ENCODE measurements at regions not wholly inside any gene's neighbourhood (a gene's known extent, or its start where the extent isn't known, plus 50 kb on each side); places are given as distances from the start of the nearest gene placed in this dataset.
"Not testable (repeated sequence)": the region's sequence is repeated elsewhere in the genome, so short reads cannot be mapped to it uniquely, and the experiment has no call there.

- H3K27ac Mint-ChIP-seq; H3K27ac ChIP-seq (ENCODE audit: low read length); H3K4me1 Mint-ChIP-seq; H3K9me3 ChIP-seq; ATAC-seq (replicated peaks in 1 of 4); H3K36me3 ChIP-seq (ENCODE audit: control insufficient read depth in 2 of 2, extremely low read depth in 1 of 2, insufficient read depth in 1 of 2, low read length in 1 of 2); H3K27me3 ChIP-seq (replicated peaks in 1 of 2; ENCODE audit: control insufficient read depth in 2 of 2, extremely low read depth in 1 of 2, insufficient read depth in 2 of 2, low read length in 1 of 2); H3K4me1 ChIP-seq (ENCODE audit: control insufficient read depth in 1 of 2, extremely low read depth in 1 of 2, insufficient read depth in 2 of 2, low read length in 2 of 2); H3K4me3 ChIP-seq (ENCODE audit: control insufficient read depth in 1 of 2, extremely low read depth in 1 of 2, low read length in 1 of 2); H3K36me3 Mint-ChIP-seq; DNase-seq; H3K4me3 Mint-ChIP-seq; H3K27me3 Mint-ChIP-seq; CTCF ChIA-PET; POLR2A ChIA-PET: not testable (repeated sequence)
- peaks cover 30 to 41% (median 33%) of the 10 kb centered on the region in 3 donors for H3K9me3 Mint-ChIP-seq
- WGBS (ENCODE audit: insufficient coverage): 86% methylated on average over 16 of the region's 18 CpGs
Observed at GRCh38 chr9:65423691-65424436, 138.9 kb upstream of the FOXD4L5 start.

GRCh38 chr9:65422966-65423690, 138.1 kb upstream of the FOXD4L5 start:
- H3K27me3 Mint-ChIP-seq; H3K9me3 ChIP-seq; POLR2A ChIA-PET; DNase-seq; H3K27me3 ChIP-seq (replicated peaks in 1 of 2; ENCODE audit: control insufficient read depth in 2 of 2, extremely low read depth in 1 of 2, insufficient read depth in 2 of 2, low read length in 1 of 2); H3K4me3 Mint-ChIP-seq; H3K36me3 ChIP-seq (ENCODE audit: control insufficient read depth in 2 of 2, extremely low read depth in 1 of 2, insufficient read depth in 1 of 2, low read length in 1 of 2); CTCF ChIA-PET; H3K36me3 Mint-ChIP-seq; H3K27ac Mint-ChIP-seq; ATAC-seq (replicated peaks in 1 of 4); H3K4me1 Mint-ChIP-seq; H3K27ac ChIP-seq (ENCODE audit: low read length); H3K4me1 ChIP-seq (ENCODE audit: control insufficient read depth in 1 of 2, extremely low read depth in 1 of 2, insufficient read depth in 2 of 2, low read length in 2 of 2); H3K4me3 ChIP-seq (ENCODE audit: control insufficient read depth in 1 of 2, extremely low read depth in 1 of 2, low read length in 1 of 2): not testable (repeated sequence)
- H3K9me3 Mint-ChIP-seq: peaks cover 30 to 44% (median 35%) of the 10 kb centered on the region in 3 donors
- 85% methylated on average over 5 of the region's 13 CpGs for whole genome bisulfite sequencing (ENCODE audit: insufficient coverage)

GRCh38 chr9:65421486-65421885, 136.5 kb upstream of the FOXD4L5 start:
- CTCF ChIA-PET; H3K4me3 Mint-ChIP-seq; DNase-seq; H3K9me3 ChIP-seq; H3K36me3 ChIP-seq (ENCODE audit: control insufficient read depth in 2 of 2, extremely low read depth in 1 of 2, insufficient read depth in 1 of 2, low read length in 1 of 2); H3K4me3 ChIP-seq (ENCODE audit: control insufficient read depth in 1 of 2, extremely low read depth in 1 of 2, low read length in 1 of 2); H3K4me1 ChIP-seq (ENCODE audit: control insufficient read depth in 1 of 2, extremely low read depth in 1 of 2, insufficient read depth in 2 of 2, low read length in 2 of 2); H3K27me3 ChIP-seq (replicated peaks in 1 of 2; ENCODE audit: control insufficient read depth in 2 of 2, extremely low read depth in 1 of 2, insufficient read depth in 2 of 2, low read length in 1 of 2); H3K36me3 Mint-ChIP-seq; ATAC-seq (replicated peaks in 1 of 4); H3K27ac ChIP-seq (ENCODE audit: low read length); H3K27me3 Mint-ChIP-seq; H3K4me1 Mint-ChIP-seq; POLR2A ChIA-PET; H3K27ac Mint-ChIP-seq: not testable (repeated sequence)
- peaks cover 30 to 48% (median 35%) of the 10 kb centered on the region in 3 donors for H3K9me3 Mint-ChIP-seq
- WGBS (ENCODE audit: insufficient coverage): 74% methylated on average over 2 of the region's 2 CpGs

GRCh38 chr9:65420771-65421170, 135.8 kb upstream of the FOXD4L5 start:
- 79% methylated on average over 2 of the region's 5 CpGs for WGBS (ENCODE audit: insufficient coverage)
- peaks cover 31 to 44% (median 35%) of the 10 kb centered on the region in 3 donors for H3K9me3 Mint-ChIP-seq
- no peaks in the 10 kb centered on the region for H3K36me3 Mint-ChIP-seq
- no peak for DNase-seq
- peaks cover 0 to 6% (median 0%) of the 10 kb centered on the region in 3 donors for H3K4me1 Mint-ChIP-seq
- Histone ChIP-seq H3K4me3 (ENCODE audit: control insufficient read depth in 1 of 2, extremely low read depth in 1 of 2, low read length in 1 of 2) (no peak overlapping the region), H3K27me3 (replicated peaks in 1 of 2; ENCODE audit: control insufficient read depth in 2 of 2, extremely low read depth in 1 of 2, insufficient read depth in 2 of 2, low read length in 1 of 2) (no peaks in the 10 kb centered on the region), H3K9me3 (no peaks in the 10 kb centered on the region), H3K36me3 (ENCODE audit: control insufficient read depth in 2 of 2, extremely low read depth in 1 of 2, insufficient read depth in 1 of 2, low read length in 1 of 2) (no peaks in the 10 kb centered on the region), H3K27ac (ENCODE audit: low read length) (no peak overlapping the region), H3K4me1 (ENCODE audit: control insufficient read depth in 1 of 2, extremely low read depth in 1 of 2, insufficient read depth in 2 of 2, low read length in 2 of 2) (no peaks in the 10 kb centered on the region)
- no peak for ATAC-seq (replicated peaks in 1 of 4)
- POLR2A ChIA-PET: no interaction called here
- CTCF ChIA-PET: no interaction called here
- H3K4me3 Mint-ChIP-seq: no peak overlapping the region
- H3K27ac Mint-ChIP-seq: no peak overlapping the region
- H3K27me3 Mint-ChIP-seq: no peaks in the 10 kb centered on the region

- H3K27ac ChIP-seq (ENCODE audit: low read length); H3K36me3 Mint-ChIP-seq; H3K4me1 Mint-ChIP-seq; CTCF ChIA-PET; H3K4me3 Mint-ChIP-seq; POLR2A ChIA-PET; H3K27me3 ChIP-seq (replicated peaks in 1 of 2; ENCODE audit: control insufficient read depth in 2 of 2, extremely low read depth in 1 of 2, insufficient read depth in 2 of 2, low read length in 1 of 2); ATAC-seq (replicated peaks in 1 of 4); H3K4me1 ChIP-seq (ENCODE audit: control insufficient read depth in 1 of 2, extremely low read depth in 1 of 2, insufficient read depth in 2 of 2, low read length in 2 of 2); H3K27ac Mint-ChIP-seq; H3K27me3 Mint-ChIP-seq; H3K36me3 ChIP-seq (ENCODE audit: control insufficient read depth in 2 of 2, extremely low read depth in 1 of 2, insufficient read depth in 1 of 2, low read length in 1 of 2); H3K9me3 ChIP-seq; H3K4me3 ChIP-seq (ENCODE audit: control insufficient read depth in 1 of 2, extremely low read depth in 1 of 2, low read length in 1 of 2); DNase-seq: not testable (repeated sequence)
- no CpG with 5 or more reads among the region's 4 CpGs for WGBS (ENCODE audit: insufficient coverage)
- H3K9me3 Mint-ChIP-seq: peaks cover 33 to 39% (median 35%) of the 10 kb centered on the region in 3 donors
Observed at GRCh38 chr9:65418966-65419365, 134.0 kb upstream of the FOXD4L5 start.

- H3K27ac ChIP-seq (ENCODE audit: low read length); POLR2A ChIA-PET; CTCF ChIA-PET; H3K36me3 ChIP-seq (ENCODE audit: control insufficient read depth in 2 of 2, extremely low read depth in 1 of 2, insufficient read depth in 1 of 2, low read length in 1 of 2); H3K4me1 ChIP-seq (ENCODE audit: control insufficient read depth in 1 of 2, extremely low read depth in 1 of 2, insufficient read depth in 2 of 2, low read length in 2 of 2); H3K9me3 ChIP-seq; H3K4me1 Mint-ChIP-seq; H3K4me3 ChIP-seq (ENCODE audit: control insufficient read depth in 1 of 2, extremely low read depth in 1 of 2, low read length in 1 of 2); DNase-seq; H3K36me3 Mint-ChIP-seq; H3K27me3 ChIP-seq (replicated peaks in 1 of 2; ENCODE audit: control insufficient read depth in 2 of 2, extremely low read depth in 1 of 2, insufficient read depth in 2 of 2, low read length in 1 of 2); ATAC-seq (replicated peaks in 1 of 4); H3K27me3 Mint-ChIP-seq; H3K27ac Mint-ChIP-seq; H3K4me3 Mint-ChIP-seq: not testable (repeated sequence)
- H3K9me3 Mint-ChIP-seq: peaks cover 31 to 32% (median 32%) of the 10 kb centered on the region in 3 donors
- no CpG with 5 or more reads among the region's 7 CpGs for WGBS (ENCODE audit: insufficient coverage)
Observed at GRCh38 chr9:65416948-65417347, 131.9 kb upstream of the FOXD4L5 start.

Data from T-cell (primary cell).